CD14-positive monocyte (primary cell): ENCODE measurements at regions not wholly inside any gene's neighbourhood (a gene's known extent, or its start where the extent isn't known, plus 50 kb on each side); places are given as distances from the start of the nearest gene placed in this dataset.

Experiments
- DNase-seq, 3 donors: peaks; one replicate each; pipeline ENCODE4 v3.0.0-alpha.2; 2011 to 2022
- H2AFZ ChIP-seq: 2 replicates; pipeline ENCODE4 v1.6.0; 2012; ENCODE audit warnings: mild to moderate bottlenecking, low read depth, low read length, inconsistent platforms; ENCODE audit not compliant: insufficient read depth, poor library complexity, severe bottlenecking
- H3K27ac ChIP-seq, 2 donors: 1 replicate in 1 of 2; 2 replicates in 1 of 2; pipeline ENCODE4 v1.5.1; 2012 to 2013; ENCODE audit warnings: low read length in 2 of 2, control low read depth in 1 of 2, inconsistent platforms in 1 of 2, low read depth in 1 of 2, mild to moderate bottlenecking in 1 of 2
- H3K27me3 ChIP-seq, 2 donors: one replicate each; pipeline versions ENCODE4 v1.6.0 to v1.6.1; 2011 to 2013; ENCODE audit warnings: low read length in 2 of 2; ENCODE audit not compliant: control insufficient read depth in 2 of 2, insufficient read depth in 2 of 2
- H3K36me3 ChIP-seq, 2 donors: replicated peaks in 1 of 2; 1 replicate in 1 of 2; 2 replicates in 1 of 2; pipeline versions ENCODE4 v1.5.1 to v1.6.1; 2012 to 2013; ENCODE audit warnings: low read length in 2 of 2, control low read depth in 1 of 2, inconsistent platforms in 1 of 2, mild to moderate bottlenecking in 1 of 2; ENCODE audit not compliant: insufficient read depth in 2 of 2, control insufficient read depth in 1 of 2
- H3K4me1 ChIP-seq, 2 donors: 1 replicate in 1 of 2; 2 replicates in 1 of 2; pipeline versions ENCODE4 v1.5.1 to v1.6.1; 2012 to 2013; ENCODE audit warnings: low read length in 2 of 2, control low read depth in 1 of 2, inconsistent platforms in 1 of 2, mild to moderate bottlenecking in 1 of 2, moderate library complexity in 1 of 2; ENCODE audit not compliant: insufficient read depth in 2 of 2, control insufficient read depth in 1 of 2
- H3K4me2 ChIP-seq: replicated peaks from 2 replicates; pipeline ENCODE3; 2012; ENCODE audit warnings: low read length, moderate library complexity, mild to moderate bottlenecking; ENCODE audit not compliant: poor library complexity, severe bottlenecking; ENCODE audit errors: extremely low read depth
- H3K4me3 ChIP-seq, 3 experiments: fragments of 200-600 bp in 1 of 3; sonication (generic) in 1 of 3; replicated peaks in 1 of 3; 1 replicate in 2 of 3; 2 replicates in 1 of 3; pipeline ENCODE4 v1.5.1; 2011 to 2013; ENCODE audit warnings: low read length in 3 of 3, mild to moderate bottlenecking in 3 of 3, control low read depth in 2 of 3, low read depth in 2 of 3, inconsistent platforms in 1 of 3, moderate library complexity in 1 of 3
- H3K79me2 ChIP-seq: 2 replicates; pipeline ENCODE4 v1.6.0; 2012; ENCODE audit warnings: mild to moderate bottlenecking, control low read depth, inconsistent platforms, low read length, moderate library complexity; ENCODE audit not compliant: insufficient read depth
- H3K9ac ChIP-seq: 2 replicates; pipeline ENCODE4 v1.6.0; 2017; ENCODE audit warnings: low read length, mild to moderate bottlenecking; ENCODE audit not compliant: insufficient read depth, poor library complexity, severe bottlenecking
- H3K9me3 ChIP-seq, 2 donors: replicated peaks in 1 of 2; 1 replicate in 1 of 2; 2 replicates in 1 of 2; pipeline versions ENCODE4 v1.5.1 to v1.6.1; 2012 to 2013; ENCODE audit warnings: low read length in 2 of 2, control low read depth in 1 of 2; ENCODE audit not compliant: control insufficient read depth in 1 of 2, insufficient read depth in 1 of 2
- H4K20me1 ChIP-seq: 2 replicates; pipeline ENCODE4 v1.6.0; 2012; ENCODE audit warnings: mild to moderate bottlenecking, low read length, control low read depth, moderate library complexity; ENCODE audit not compliant: insufficient read depth
- H3K27ac Mint-ChIP-seq, 7 donors: one replicate each; pipeline ENCODE4 v1.8.0; 2020; ENCODE audit warnings: mild to moderate bottlenecking in 7 of 7, mixed read lengths in 7 of 7, moderate library complexity in 6 of 7, inconsistent platforms in 2 of 7
- H3K27me3 Mint-ChIP-seq, 3 donors: one replicate each; pipeline ENCODE4 v1.8.0; 2021 to 2022; ENCODE audit warnings: low read depth in 3 of 3, mild to moderate bottlenecking in 3 of 3, mixed read lengths in 3 of 3, moderate library complexity in 3 of 3, inconsistent platforms in 1 of 3
- H3K36me3 Mint-ChIP-seq, 2 donors: one replicate each; pipeline ENCODE4 v1.8.0; 2020; ENCODE audit warnings: mixed read lengths in 2 of 2, inconsistent platforms in 1 of 2, mild to moderate bottlenecking in 1 of 2
- H3K4me1 Mint-ChIP-seq: one replicate; pipeline ENCODE4 v1.8.0; 2020; ENCODE audit warnings: mild to moderate bottlenecking, mixed read lengths
- H3K4me3 Mint-ChIP-seq, 2 donors: one replicate each; pipeline ENCODE4 v1.8.0; 2020; ENCODE audit warnings: mild to moderate bottlenecking in 2 of 2, mixed read lengths in 2 of 2, moderate library complexity in 1 of 2
- H3K9me3 Mint-ChIP-seq, 7 donors: one replicate each; pipeline ENCODE4 v1.8.0; 2020 to 2022; ENCODE audit warnings: mixed read lengths in 7 of 7, mild to moderate bottlenecking in 6 of 7, moderate library complexity in 6 of 7, inconsistent platforms in 2 of 7
- CTCF ChIP-seq: fragments of 200-600 bp; IDR thresholded peaks from one replicate; pipeline ENCODE4 v1.8.0; 2022; ENCODE audit warnings: antibody characterized with exemption, mild to moderate bottlenecking
- WGBS: methylation state at CpG from one replicate; pipeline ENCODE4 v1.1.5; 2013; ENCODE audit warnings: missing lambda C conversion rate; ENCODE audit not compliant: insufficient coverage; 5-methylcytosine and 5-hydroxymethylcytosine counted together
- intact Hi-C, 2 donors: fragments of 100-400 bp; cut with micrococcal nuclease; formaldehyde crosslinking; loops; one replicate each; pipeline versions ENCODE4 v1.15.0 to v1.15.1; 2023

- H3K27ac Mint-ChIP-seq = no peak overlapping the region
Measured at GRCh38 chr2:11998626-11999378, 252.4 kb downstream of the LPIN1 start.

GRCh38 chr2:12001621-12002020 is 255.2 kb downstream of the LPIN1 start:
- H3K27ac ChIP-seq = no peak overlapping the region
- no peaks in the 10 kb centered on the region for H3K27me3 ChIP-seq
- no peak for TF ChIP-seq CTCF
- peaks cover 0 to 6% (median 4%) of the 10 kb centered on the region in 7 donors for H3K9me3 Mint-ChIP-seq
- no peak overlapping the region for H3K9ac ChIP-seq
- H4K20me1 ChIP-seq = no peaks in the 10 kb centered on the region
- no peak overlapping the region for H3K4me2 ChIP-seq
- H3K27me3 Mint-ChIP-seq = peaks cover 0 to 2% (median 2%) of the 10 kb centered on the region in 3 donors
- no peaks in the 10 kb centered on the region for H3K36me3 ChIP-seq
- no peaks in the 10 kb centered on the region for H3K36me3 Mint-ChIP-seq
- no peak overlapping the region for H3K4me3 Mint-ChIP-seq
- no CpG with 5 or more reads among the region's 1 CpG for WGBS
- intact Hi-C loops = no loop called here
- peak overlapping the region in 1 of 7 donors; percentile 4 for H3K27ac Mint-ChIP-seq
- H3K4me3 ChIP-seq = no peak overlapping the region
- peaks cover 5% of the 10 kb centered on the region for H3K4me1 Mint-ChIP-seq
- H3K9me3 ChIP-seq = no peaks in the 10 kb centered on the region
- no peak overlapping the region for H2AFZ ChIP-seq
- no peaks in the 10 kb centered on the region for H3K79me2 ChIP-seq
- no peaks in the 10 kb centered on the region for H3K4me1 ChIP-seq
- peak in 1 of 3 donors; percentile 10 for DNase-seq

More at GRCh38 chr2:11998626-11999378, 252.4 kb downstream of the LPIN1 start:
- Histone ChIP-seq H4K20me1 (no peaks in the 10 kb centered on the region), H2AFZ (no peak overlapping the region), H3K36me3 (no peaks in the 10 kb centered on the region), H3K79me2 (no peaks in the 10 kb centered on the region), H3K9ac (no peak overlapping the region), H3K27ac (no peak overlapping the region), H3K27me3 (no peaks in the 10 kb centered on the region), H3K4me1 (no peaks in the 10 kb centered on the region), H3K9me3 (peaks cover 0 to 2% of the 10 kb centered on the region in 2 donors), H3K4me3 (no peak overlapping the region), H3K4me2 (no peak overlapping the region)
- Mint-ChIP-seq H3K4me1 (peaks cover 2% of the 10 kb centered on the region), H3K36me3 (peaks cover 0 to 2% of the 10 kb centered on the region in 2 donors), H3K4me3 (no peak overlapping the region), H3K27me3 (no peaks in the 10 kb centered on the region), H3K9me3 (peaks cover 0 to 13% (median 5%) of the 10 kb centered on the region in 7 donors)
- DNase-seq = no peak
- TF ChIP-seq CTCF = no peak
- 80% methylated on average over 1 of the region's 4 CpGs for WGBS
- intact Hi-C loops = no loop called here
